Ecto neural progenitor cell (in vitro differentiated cells): ENCODE measurements at regions not wholly inside any gene's neighbourhood (a gene's known extent, or its start where the extent isn't known, plus 50 kb on each side); places are given as distances from the start of the nearest gene placed in this dataset.

Experiments
- DNase-seq: peaks from one replicate; pipeline ENCODE4 v3.0.0-alpha.2; 2018; ENCODE audit warnings: low spot score

DNA sequence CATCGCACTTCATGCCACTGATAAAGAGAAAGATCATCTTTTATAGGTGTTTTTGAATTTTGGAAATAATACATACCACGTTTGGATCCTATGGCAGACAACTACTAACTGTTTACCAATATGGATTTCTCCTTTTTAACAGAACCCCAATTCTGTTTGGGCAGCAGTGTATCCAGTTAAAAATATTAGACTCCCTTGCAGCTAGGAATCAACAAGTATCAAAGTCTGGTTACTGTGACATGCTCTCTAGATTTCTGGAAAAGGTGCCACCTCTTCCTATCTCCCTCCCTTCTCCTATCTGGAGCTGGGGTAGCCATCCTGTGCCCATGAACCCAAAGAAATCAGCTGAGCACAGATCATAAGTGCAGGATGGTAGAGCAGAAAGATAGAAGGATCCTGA, 54.1 kb upstream of the DTNBP1 start:
- DNase-seq = no peak

DNA sequence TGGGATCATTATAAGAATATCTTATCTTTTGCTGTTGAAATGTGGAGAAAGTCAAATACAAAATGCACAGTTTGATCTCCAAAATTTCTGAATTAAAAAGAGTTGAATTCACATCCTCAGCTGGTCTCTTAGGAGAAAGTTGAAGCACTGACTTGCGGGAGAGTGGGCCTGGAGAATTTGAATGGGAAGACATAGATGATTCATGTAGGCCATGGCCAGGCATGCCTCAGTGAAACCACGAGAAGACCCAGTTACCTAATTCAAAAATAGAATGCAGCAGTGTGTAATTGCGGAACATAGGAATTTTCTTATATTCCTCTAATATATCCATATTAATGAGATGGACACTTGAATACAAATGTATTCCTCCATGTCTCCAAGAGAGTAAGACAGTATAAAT, 53.0 kb upstream of the DTNBP1 start:
- no peak for DNase-seq

DNA sequence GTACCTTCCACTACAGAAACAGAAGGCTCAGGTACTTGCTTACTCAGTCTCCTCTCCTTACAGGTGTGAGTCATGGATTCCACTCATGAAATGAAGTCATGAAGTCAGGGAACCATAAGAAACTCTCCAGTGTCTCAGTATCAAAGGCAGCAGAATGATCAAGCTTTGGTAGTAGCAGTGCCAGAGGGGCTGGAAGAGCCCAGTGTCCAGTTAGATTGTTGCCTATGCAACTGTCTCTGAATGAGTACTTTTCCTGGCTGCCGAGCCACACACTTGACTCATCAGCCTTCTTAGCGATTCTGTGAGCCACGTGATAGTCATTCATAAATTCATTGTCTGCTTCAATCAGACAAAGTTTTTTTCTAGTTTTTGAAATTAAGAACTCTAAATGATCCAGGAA, 52.2 kb upstream of the DTNBP1 start:
- DNase-seq = no peak

DNA sequence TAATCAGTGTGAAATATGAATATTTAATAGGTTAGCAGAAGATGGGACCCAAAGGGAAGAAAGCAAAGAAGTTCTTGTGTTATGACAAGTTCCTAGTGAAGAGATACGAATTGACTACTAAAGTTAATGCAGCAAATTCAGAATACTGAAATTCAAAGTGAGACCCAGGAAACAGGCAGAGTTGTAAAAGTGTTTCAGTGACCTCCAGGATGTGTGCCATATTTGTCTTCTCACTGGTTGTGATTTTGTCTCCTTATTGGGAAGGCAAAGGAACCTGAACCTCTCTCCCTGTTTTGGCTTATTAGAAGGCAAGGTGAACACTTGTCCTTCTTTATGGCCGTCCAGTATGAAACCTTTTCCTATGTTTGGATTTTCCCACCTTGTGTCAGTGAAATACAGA, 51.8 kb upstream of the DTNBP1 start:
- DNase-seq = no peak

DNA sequence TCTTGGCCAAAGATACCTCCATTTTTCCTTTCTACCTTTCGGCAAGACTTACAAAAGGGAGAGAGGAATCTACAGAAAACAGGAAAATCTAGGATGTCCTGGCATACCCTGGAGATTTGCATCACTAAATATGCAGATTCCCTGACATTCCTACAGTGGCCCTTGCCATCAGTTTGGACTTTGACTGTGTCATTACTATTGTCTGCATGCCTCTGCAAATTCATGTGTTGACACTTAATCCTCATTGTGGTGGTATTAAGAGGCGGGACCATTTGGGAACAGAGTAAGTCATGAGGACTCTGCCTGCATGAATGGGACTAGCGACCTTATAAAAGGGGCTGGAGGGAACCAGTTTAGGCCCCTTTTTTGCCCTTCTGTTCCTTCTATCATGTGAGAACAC, 50.5 kb upstream of the DTNBP1 start:
- DNase-seq = no peak

DNA sequence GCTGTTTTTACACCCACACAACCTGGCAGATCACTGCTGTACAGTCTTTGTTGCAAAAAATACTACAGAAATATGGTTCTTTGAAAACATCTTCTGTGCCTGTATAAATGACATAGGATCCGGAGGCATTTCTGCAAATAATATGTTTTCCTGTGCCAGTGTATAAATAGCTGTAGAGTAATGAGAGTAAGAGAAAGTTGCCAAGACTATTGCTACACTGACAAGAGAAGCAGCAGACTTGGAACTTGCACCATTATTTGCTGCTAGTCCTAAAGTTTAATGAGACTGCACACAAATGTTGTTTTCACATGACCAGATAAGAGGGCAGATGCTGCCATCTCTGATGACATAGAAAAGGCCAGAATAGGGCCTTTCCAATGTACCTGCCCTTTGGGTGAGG, 50.0 kb upstream of the DTNBP1 start:
- DNase-seq = no peak
